GM18511 (cell line): ENCODE measurements at regions not wholly inside any gene's neighbourhood (a gene's known extent, or its start where the extent isn't known, plus 50 kb on each side); places are given as distances from the start of the nearest gene placed in this dataset.
A peak's percentile ranks its signal among the peaks of the same experiment; 100 is the strongest.

ENCODE experiments used
- ATAC-seq: cut with Tn5 transposase; IDR thresholded peaks from one replicate; pipeline ENCODE4 v1.9.1; 2021; ENCODE audit warnings: mild to moderate bottlenecking, moderate library complexity; ENCODE audit not compliant: unreplicated experiment

DNA sequence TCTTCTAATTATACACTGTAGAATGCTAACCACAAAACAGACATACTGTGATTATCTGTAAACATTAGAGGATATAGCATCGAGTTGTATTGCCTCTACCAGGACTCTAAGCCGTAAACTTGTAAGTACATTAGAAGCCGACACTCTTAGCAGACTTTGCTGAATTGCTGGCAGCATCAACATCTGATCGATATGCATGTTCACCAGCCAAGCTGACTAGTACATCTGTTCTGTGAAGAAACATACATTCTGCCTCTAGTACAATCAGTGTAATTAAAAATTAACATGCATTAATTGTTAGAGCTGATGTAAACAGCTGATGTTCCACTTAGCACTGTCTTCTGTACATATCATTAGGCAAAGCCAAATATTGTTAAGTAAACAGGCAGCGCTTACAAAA is 502.2 kb downstream of the NR4A2 start:
- no peak for ATAC-seq

DNA sequence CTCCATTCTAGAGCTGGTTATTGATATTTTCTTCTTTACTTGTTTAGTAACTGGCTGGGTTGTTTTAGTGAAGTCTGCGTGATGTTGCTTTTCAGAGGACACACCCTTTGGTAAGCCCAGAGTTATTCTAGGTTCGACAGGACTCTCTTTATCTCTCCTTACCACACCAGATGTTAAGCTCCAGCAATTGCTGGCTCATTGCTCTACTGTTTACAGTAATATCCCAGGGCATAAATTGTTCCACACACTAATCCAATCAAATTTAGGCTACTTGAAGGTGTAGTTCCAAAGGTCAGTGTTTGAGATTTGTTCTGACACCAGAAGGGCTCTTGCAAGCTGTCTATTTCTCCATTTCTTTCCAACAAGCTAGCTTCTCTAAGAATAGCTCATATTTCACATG is 506.6 kb downstream of the NR4A2 start:
- ATAC-seq = no peak

DNA sequence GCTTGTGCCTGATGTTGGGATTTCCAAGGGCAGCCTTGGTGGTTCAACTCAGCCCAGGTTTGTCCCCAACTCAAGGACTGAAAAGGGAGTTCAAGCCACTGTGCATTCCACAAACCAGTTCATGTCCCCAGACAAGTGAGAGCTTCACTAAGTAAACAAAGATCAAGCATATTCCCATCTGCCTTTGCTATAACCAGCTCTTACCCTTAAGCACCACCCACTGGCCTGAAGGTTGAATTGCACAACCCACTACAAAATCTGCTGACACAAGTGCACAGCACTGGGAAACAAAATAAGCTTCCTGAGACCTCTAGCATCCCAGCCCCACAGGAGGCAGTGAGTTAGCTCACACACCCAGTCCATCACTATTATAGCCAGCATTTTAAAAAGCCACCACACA is 516.7 kb downstream of the NR4A2 start:
- ATAC-seq = peak; percentile 91

DNA sequence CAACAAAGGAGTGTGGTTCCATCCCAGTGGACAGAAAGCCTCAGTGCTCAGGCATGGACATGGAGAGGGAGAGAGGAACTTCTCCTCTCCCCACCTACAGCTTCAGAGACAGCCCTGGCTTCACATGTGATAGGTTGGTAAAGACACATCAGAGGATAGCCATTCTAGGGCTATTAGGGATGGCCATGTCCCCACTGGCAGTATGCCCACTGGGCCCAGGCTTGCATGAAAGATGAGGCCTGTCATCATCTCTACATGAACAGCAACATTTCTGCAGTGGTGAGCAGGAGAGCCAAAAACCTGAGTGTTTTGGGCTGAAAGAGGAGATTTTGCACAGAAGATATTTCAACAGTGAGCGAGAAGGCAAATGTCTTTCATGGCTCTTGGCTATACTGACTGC is 517.2 kb downstream of the NR4A2 start:
- peak; percentile 18 for ATAC-seq

DNA sequence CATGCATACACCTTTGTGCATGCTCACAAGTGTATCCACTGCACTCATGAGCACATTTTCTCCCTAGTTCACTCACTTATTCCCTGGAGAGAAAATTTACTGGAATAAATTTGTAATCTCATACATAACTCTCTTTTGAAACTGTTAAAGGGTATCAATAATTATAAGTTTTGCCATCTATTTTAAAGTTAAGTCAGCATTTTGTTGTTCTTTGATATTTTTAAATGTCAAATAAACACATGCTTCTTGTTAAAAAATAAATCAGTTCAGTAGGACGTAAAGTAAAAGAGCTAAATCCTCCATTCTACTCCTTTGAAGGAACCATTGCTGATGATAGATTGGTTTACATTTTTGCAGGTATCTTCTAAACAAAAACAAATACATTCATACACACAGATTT is 522.1 kb downstream of the NR4A2 start:
- no peak for ATAC-seq

DNA sequence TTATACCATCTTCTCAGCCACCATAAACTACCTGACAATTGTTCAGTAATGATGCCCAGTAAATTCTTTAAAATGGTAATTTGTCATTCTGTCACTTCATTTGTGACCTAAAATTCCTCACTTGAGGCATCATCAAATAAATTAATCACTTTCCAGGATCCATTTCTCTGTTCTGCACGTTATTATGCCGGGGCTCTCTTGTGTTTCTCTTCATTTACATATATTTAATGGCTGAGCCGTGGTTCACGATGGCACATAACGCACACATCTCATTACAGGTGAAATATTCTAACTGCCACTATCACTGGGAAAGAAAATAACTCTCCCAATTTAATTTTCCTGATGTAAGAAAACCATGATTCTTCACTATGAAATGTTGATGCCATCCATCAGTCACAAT is 529.6 kb downstream of the NR4A2 start:
- ATAC-seq = no peak

DNA sequence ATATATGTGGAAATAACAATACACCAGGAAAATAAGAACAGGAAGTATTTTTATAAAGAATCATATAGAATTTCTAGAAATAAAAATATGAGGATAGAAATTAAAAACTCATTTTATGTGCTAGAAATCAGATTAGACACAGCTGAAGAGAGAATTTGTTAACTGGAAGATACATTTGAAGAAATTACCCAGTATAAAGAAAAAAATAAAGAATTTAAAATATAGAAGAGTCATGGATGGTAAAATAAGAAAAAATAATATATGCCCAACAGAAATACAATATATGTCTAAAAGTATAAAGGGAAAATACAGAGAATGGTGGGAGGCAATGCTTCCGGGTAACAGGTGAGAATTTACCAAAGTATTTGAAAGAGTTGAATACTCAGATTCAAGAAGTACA is 539.9 kb downstream of the NR4A2 start:
- no peak for ATAC-seq

DNA sequence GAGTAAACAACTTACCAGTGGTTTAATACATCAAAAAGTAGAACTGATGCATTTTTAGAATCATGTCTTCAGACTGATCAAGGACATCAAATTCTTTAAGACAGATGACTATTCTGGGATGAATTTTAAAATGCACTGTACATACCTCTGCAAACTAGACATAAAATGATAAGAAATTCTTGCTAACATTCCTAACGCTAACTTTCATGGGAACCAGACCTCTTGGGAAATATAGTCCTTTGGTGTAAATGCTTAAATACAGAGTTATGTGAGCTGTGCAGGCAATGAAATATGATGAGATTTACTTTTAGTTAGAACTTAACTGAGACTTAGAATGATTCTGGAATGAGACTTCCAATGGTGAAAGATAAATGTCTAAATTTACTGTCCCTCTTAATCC is 562.0 kb downstream of the NR4A2 start:
- no peak for ATAC-seq

DNA sequence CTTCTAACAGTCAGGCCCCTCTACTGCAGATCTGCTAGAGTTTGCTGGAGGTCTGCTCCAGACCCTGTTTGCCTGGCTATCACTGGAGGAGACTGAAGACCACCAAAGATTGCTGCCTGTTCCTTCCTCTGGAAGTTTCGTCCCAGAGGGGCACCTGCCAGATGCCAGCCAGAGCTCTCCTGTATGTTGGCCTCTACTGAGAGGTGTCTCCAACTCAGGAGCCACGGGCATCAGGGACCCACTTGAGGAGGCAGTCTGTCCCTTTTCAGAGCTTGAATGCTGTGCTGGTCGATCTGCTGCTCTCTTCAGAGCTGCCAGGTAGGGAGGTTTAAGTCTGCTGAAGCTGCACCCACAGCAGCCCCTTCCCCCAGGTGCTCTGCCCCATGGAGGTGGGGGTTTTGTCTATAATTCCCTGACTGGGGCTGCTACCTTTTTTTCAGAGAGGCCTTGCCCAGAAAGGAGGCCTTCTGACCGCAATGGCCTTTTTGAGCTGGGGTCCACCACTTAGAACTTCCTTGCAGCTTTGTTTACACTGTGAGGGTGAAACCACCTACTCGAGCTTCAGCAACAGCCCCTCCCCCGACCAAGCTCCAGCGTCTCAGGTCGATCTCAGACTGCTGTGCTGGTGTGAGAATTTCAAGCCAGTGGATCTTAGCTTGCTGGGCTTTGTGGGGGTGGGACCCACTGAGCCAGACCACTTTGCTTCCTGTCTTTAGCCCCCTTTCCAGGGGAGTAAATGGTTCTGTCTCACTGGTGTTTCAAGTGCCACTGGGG is 566.0 kb downstream of the NR4A2 start:
- ATAC-seq = no peak

DNA sequence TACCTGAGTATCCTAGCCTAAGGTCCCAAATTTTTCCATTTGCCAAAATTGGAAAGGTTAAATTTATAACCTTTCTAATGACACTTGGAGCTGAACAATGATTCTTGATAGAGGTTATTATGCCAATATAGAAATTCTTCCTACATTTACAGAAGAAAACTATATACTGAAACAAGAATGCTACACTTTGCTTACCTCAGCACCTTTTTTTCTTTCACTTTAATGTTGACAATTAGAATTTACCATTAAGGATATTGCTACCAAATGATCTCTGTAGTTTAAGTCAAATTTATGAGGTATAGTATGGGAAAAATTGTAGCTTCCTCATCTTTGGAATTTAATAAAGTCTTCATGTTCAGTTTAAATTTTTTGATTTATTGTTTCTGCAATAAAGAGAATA is 577.0 kb downstream of the NR4A2 start:
- no peak for ATAC-seq

DNA sequence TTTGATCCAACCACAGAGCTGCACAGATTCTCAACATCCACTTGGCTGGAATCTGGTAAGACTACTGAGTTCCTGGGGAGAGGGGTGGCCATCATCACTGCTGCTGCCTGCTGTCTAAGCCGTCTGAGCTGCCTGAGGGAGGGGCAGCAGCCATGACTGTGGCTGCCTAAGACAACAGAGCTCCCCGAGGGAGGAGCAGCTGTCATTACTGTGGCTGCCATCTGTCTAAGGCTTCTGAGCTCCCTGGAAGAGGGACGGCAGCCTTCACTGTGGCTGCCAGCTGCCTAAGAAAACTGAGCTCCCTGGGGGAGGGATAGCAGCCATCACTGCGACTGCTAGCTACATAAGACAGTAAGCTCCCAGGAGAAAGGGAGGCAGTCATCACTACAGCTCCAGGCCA is 584.4 kb downstream of the NR4A2 start:
- ATAC-seq = peak; percentile 33

DNA sequence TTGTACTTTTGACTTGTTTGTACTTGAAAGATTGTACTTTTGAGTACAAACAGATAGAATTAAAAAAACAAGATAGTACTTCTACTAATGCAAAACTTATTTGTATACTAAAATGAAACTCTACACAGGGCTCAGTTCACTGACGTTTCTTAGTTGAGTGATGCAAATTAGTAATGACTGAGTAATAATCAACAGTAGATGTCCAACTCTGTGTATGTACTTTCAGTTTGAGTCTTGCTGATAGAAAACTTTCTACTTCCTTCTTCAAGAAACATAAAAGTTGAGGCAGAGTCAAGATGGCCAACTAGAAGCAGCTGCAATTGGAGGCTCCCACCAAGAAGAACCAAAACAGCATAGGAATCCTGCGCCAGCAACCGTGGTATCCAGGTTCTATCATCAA is 585.0 kb downstream of the NR4A2 start:
- ATAC-seq = peak; percentile 58

DNA sequence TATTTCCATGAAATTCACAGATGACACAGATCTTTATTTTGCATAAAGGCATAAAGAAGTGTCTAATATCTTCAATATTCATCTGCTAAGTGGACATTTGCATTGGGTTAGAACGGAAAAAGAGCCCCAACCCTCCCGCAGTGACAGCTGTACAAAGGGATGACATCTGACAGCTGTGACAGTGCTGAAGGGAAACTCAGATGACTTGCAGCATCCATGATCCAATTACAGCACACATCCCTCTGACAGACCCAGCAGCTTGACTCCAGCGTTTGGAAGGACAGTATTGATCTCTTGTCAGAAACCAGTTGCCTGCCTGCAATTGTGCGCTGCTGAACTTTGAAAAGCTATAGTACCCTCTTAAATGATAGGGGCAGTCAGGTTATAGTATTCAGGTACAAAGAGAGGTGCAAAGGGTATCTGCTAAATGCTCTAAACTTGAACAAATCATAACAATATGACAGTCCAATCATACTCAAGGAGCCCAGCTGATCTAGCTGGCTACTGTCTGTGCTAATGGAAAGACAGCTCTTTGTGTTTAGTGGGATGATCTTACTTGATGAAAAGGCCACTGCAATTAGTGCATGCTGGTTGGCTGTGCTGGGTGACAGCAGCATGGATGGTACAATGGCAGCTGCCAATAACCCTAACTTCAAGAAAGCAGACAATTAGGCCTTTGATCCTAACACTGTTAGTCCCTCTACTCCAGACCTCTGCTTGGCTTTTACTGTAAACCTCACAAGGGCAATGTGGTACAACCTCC is 599.2 kb downstream of the NR4A2 start:
- no peak for ATAC-seq

DNA sequence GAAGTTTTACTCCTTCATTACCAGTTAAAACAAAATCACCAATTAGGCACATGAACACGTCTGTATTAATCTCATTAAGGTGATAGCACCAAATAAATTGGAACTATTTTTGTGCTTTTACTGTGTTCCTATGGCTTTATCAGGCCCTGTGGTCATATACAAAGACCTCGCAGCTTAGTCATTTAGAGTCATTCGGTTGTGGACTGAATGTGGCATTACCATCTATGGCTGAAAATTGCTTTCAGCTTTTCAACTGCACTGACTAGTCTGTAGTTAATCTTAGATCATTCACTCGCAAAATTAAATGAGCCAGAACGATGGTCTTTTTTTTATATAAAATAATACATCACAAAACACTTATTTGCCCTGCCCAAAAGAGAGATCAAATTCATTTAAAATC is 601.7 kb downstream of the NR4A2 start:
- ATAC-seq = no peak

DNA sequence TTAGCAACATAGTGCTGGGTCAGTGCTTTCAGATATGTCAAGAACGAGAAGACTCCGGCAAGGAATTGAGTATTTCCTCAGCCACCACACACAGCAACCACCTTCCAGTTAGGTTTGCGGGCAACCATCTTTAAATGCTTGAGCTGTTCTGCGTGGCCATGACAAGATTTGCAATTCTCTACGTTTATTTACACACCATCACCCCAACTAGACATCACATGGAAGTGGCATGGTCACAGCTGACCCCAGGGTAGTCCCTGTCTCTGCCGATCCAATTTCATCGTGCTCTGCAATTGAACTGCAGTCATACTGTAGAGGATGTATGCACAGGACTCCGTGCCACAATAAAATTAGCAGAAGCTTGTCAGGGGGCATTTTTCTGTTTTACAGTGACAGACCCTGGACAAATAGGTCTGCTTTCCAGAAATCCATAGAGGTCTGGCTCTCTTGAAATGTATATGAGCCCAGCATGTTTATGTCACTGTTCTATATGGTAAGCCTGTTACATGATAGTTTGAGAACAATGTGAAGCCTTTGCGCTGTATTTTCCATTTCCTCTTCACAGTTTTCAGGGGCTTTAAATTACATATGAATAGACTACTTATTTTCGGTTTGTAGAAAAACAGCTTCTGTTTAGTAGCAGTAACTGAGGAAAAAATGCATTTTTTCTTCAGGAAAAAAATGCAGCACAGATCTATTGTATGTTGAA is 605.2 kb downstream of the NR4A2 start:
- no peak for ATAC-seq

DNA sequence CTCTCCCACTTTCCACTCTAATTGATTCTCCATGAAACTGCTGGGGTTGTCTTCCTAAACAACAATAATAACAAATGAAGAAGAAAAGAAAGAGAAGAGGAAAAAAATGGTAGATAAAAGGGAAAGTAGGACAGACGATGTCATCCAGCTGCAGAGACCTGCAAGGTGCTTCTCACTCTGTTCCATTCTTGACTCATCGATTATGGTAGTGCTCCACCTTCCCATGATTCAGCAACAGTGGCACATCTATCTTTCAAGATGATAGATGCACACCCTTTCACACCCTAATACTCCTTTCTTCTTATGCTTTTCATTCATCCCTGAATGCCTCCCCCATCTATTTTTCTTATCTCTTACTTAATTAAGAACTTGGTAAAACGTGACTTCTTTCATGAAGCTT is 610.2 kb downstream of the NR4A2 start:
- ATAC-seq = no peak

DNA sequence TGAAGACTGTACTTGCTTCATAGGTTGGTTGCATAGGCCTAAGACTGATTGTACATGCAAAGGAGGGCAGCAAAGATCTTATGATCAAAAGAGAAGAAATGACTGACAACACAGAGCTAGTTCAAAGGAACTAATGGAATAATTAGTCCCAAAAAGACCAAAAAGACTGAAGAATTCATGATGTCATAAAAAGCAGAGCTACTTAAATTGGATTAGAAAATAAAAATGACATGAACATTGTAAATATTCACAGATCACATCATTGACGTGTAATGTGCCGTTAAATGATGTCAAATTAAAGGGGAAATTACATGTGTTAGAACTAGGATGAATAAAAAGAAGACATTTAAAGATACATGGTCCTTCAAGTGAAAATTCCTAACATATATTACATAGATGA is 616.8 kb downstream of the NR4A2 start:
- ATAC-seq = no peak

DNA sequence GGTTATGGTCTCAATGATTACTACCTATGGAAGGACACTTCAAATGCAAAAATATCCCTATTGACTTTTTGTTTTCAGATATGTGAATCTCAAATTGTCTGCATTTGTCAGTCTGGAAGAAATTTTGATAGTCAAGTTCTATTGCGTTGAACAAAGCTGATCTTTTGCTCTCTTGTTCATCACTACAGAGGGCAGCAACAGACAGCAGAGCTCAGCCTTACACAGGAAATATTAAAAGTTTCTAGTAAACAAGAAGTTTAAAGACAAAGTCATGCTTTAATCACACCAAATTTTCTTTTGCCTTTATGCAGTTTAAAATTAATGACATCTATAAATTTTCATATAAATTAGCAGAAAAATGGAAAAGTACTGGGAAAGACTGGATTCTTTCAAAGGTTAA is 617.5 kb downstream of the NR4A2 start:
- no peak for ATAC-seq

DNA sequence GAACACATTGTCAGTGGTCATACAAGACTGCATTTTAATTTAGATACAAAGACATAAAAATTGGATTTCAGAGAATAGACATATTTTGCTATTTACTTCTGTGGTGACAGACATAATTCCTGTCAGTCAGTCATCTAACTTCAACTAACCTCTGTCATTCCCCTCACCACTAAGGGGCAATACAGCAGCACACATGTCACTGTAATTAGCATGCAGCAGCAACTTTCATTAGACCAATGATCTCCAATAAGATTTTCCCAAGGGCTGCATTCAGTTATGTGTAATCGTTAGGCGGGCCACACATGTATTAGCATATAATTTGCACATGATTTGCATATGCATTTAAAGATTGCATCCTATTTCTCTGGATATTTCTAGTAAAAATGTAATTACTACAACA is 624.5 kb downstream of the NR4A2 start:
- ATAC-seq = no peak

DNA sequence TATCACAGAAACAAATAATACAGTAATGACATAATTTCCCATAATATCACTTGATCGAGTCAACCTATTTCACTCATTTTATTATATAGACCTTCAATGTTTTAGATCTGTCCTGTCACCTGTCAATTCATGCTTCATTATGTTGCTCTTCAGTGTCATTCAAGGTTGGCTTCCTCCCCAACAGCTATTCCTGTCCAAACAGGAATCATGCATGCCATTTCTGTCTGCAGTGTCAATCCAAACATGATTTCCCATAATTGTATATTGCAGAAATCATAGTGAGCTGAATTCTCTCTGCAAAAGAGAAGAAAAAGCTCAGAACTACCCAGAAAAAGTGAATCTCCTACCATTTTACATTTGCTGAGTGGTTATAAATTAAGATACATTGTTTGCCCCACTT is 628.6 kb downstream of the NR4A2 start:
- no peak for ATAC-seq

DNA sequence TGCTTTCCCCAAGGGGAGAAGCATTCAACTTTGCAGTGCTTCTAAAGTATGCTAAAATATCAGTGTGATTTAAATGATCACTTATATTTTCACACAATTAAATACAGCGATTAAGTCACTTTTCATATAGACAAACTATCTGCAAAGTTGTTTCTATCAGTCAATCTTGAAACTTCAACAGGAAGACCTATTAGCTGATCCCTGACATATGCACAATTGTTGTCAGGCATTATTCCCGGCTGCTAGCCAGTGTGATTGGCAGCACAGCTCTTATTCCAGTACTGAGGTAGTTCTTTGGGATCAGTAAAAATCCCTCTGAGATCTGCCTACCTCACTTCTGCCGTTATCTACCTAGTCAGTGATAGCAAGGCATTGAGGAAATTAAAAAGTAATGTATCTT is 629.5 kb downstream of the NR4A2 start:
- no peak for ATAC-seq

DNA sequence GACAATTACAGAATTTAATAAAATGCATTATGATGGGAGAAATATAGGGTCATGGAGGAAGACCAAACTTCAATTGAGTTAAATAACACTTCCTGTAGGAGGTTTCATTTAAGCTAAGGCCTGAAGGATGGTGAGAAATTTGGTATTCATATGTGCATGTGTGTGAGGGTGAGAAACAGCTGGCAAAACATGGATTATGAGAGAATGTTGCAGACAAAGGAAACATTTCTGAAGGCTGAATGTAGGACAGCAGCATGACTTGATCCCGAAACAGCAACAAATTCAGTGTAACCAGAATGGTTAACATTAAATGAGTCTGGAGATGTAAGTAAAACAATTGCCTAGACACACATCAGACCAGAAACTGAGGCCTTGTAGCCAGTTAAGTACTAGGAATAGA is 630.8 kb downstream of the NR4A2 start:
- no peak for ATAC-seq
